MM.1S (cell line): ENCODE measurements at regions not wholly inside any gene's neighbourhood (a gene's known extent, or its start where the extent isn't known, plus 50 kb on each side); places are given as distances from the start of the nearest gene placed in this dataset.

ENCODE experiments used
- DNase-seq: peaks from one replicate; pipeline ENCODE4 v3.0.0-alpha.2; 2015
- H2AFZ ChIP-seq: fragments of 300-600 bp; sonication (generic); 2 replicates; pipeline ENCODE4 v1.6.0; 2016; ENCODE audit warnings: antibody characterized with exemption, low read length
- H3F3A ChIP-seq: fragments of 300-600 bp; sonication (generic); 2 replicates; pipeline ENCODE4 v1.6.1; 2016; ENCODE audit warnings: mild to moderate bottlenecking, antibody characterized with exemption, low read length, moderate library complexity, mixed read lengths; ENCODE audit not compliant: insufficient read depth
- H3K27ac ChIP-seq: fragments of 300-600 bp; sonication (generic); 2 replicates; pipeline ENCODE4 v1.5.1; 2016; ENCODE audit warnings: mild to moderate bottlenecking, low read length
- H3K27me3 ChIP-seq: fragments of 300-600 bp; sonication (generic); replicated peaks from 2 replicates; pipeline ENCODE4 v1.6.0; 2016; ENCODE audit warnings: low read length; ENCODE audit not compliant: insufficient read depth
- H3K36me3 ChIP-seq: fragments of 300-600 bp; sonication (generic); replicated peaks from 2 replicates; pipeline ENCODE4 v1.6.1; 2016; ENCODE audit warnings: mild to moderate bottlenecking, low read length, mixed read lengths; ENCODE audit not compliant: insufficient read depth
- H3K4me1 ChIP-seq: fragments of 300-600 bp; sonication (generic); 2 replicates; pipeline ENCODE4 v1.6.1; 2016; ENCODE audit warnings: low read length, mixed read lengths
- H3K4me2 ChIP-seq: fragments of 300-600 bp; sonication (generic); 2 replicates; pipeline ENCODE4 v1.6.0; 2016; ENCODE audit warnings: low read depth, low read length
- H3K4me3 ChIP-seq: fragments of 300-600 bp; sonication (generic); 2 replicates; pipeline ENCODE4 v1.5.1; 2016; ENCODE audit warnings: low read length, mixed read lengths
- H3K79me2 ChIP-seq: fragments of 300-600 bp; sonication (generic); 2 replicates; pipeline ENCODE4 v1.6.1; 2016; ENCODE audit warnings: mixed run types, low read length, mixed read lengths
- H3K9ac ChIP-seq: fragments of 300-600 bp; sonication (generic); 2 replicates; pipeline ENCODE4 v1.6.1; 2016; ENCODE audit warnings: low read length, mixed read lengths
- H3K9me2 ChIP-seq: fragments of 300-600 bp; sonication (generic); replicated peaks from 2 replicates; pipeline ENCODE4 v1.6.1; 2016; ENCODE audit warnings: mild to moderate bottlenecking, low read length, mixed read lengths; ENCODE audit not compliant: insufficient read depth
- H3K9me3 ChIP-seq: fragments of 300-600 bp; sonication (generic); replicated peaks from 2 replicates; pipeline ENCODE4 v1.6.1; 2016; ENCODE audit warnings: mild to moderate bottlenecking, low read length, mixed read lengths; ENCODE audit not compliant: insufficient read depth
- H4K20me1 ChIP-seq: fragments of 300-600 bp; sonication (generic); 2 replicates; pipeline ENCODE4 v1.6.1; 2016; ENCODE audit warnings: mild to moderate bottlenecking, low read length, moderate library complexity, mixed read lengths; ENCODE audit not compliant: insufficient read depth
- CTCF ChIP-seq: fragments of 300-600 bp; sonication (generic); IDR thresholded peaks from 2 replicates; pipeline ENCODE4 v1.5.1; 2016; ENCODE audit warnings: antibody characterized with exemption, low read length, mixed read lengths
- EZH2 ChIP-seq: fragments of 300-600 bp; sonication (generic); optimal IDR thresholded peaks from 2 replicates; pipeline ENCODE3; 2017; ENCODE audit warnings: low read depth, mild to moderate bottlenecking, antibody characterized with exemption, low read length, mixed read lengths
- EZH2phosphoT487 ChIP-seq: fragments of 300-600 bp; sonication (generic); IDR thresholded peaks from 2 replicates; pipeline ENCODE4 v1.6.1; 2018; ENCODE audit warnings: antibody characterized with exemption, low read length

DNA sequence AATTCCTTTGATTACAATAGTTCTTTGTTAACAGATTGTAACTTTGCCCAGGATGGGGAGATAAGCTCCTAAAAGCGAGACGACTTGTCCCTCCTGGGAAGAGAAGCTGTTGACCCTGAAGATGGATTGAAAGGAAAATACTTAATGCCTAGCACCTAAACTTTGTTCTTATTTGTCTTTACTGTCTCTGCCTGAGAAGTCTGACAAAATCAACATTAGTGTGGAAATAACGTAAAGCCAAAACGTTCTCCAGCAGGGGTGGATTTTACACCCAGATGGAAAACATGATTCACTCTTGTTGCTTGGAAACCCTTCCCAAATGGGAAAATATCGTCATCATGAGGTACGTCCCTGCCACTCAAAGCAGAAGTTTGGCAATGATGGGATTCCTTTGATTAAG lies 450.1 kb downstream of the SLC4A3 start:
- Histone ChIP-seq H3K9me2 (no peaks in the 10 kb centered on the region), H3K27me3 (no peaks in the 10 kb centered on the region), H2AFZ (no peak overlapping the region), H3K27ac (no peak overlapping the region), H3K9me3 (no peaks in the 10 kb centered on the region), H3K4me2 (no peak overlapping the region), H3K4me3 (no peak overlapping the region), H3K36me3 (no peaks in the 10 kb centered on the region), H3K4me1 (no peaks in the 10 kb centered on the region), H3F3A (no peaks in the 10 kb centered on the region), H3K9ac (no peak overlapping the region), H3K79me2 (no peaks in the 10 kb centered on the region), H4K20me1 (no peaks in the 10 kb centered on the region)
- DNase-seq: no peak
- TF ChIP-seq EZH2: no peak

DNA sequence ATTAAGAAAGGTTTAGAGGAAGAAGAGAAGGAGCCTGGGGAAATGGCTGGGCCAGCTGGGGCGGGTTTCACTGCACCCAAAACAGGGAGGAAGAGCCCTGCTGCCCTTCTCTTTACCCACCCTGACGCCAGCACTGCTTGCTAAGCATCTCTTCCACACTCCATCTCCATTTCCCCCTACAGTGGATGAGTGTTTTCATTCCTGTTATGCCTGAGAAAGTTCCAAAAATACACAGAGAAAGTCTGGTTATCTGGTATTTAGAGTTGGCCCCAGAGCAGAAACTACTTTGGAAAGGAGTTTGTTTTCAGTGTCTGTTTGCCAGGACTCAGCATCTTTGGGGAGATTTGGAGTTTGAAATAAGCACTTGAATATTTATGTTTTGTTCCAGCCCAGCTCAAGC lies 451.0 kb downstream of the SLC4A3 start:
- Histone ChIP-seq H2AFZ (no peak overlapping the region), H3K4me1 (no peaks in the 10 kb centered on the region), H3K27me3 (no peaks in the 10 kb centered on the region), H4K20me1 (no peaks in the 10 kb centered on the region), H3K36me3 (no peaks in the 10 kb centered on the region), H3K9ac (no peak overlapping the region), H3F3A (no peaks in the 10 kb centered on the region), H3K27ac (no peak overlapping the region), H3K9me3 (no peaks in the 10 kb centered on the region), H3K4me3 (no peak overlapping the region), H3K9me2 (no peaks in the 10 kb centered on the region), H3K79me2 (no peaks in the 10 kb centered on the region), H3K4me2 (no peak overlapping the region)
- TF ChIP-seq EZH2 (no peak), CTCF (no peak), EZH2phosphoT487 (no peak)
- no peak for DNase-seq

DNA sequence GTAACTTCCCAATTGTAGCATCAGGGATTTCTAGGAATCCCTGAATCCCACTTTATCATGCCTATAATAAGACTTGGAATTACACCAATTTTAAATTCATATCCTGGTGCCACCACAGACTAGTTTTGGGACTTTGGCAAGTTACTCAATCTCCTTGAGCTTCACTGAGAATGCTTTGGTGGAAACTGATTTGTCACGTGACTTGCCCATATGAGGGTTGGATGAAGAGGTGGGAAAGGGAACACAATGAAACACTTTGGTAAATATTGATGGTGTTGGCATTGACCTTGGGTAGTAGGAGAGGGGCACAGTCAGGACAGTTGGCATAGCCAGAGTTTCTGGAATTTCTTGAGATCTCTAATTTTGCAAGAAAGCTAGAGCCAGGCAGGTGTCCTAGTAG lies 452.2 kb downstream of the SLC4A3 start:
- Histone ChIP-seq H3F3A (no peaks in the 10 kb centered on the region), H3K9me3 (no peaks in the 10 kb centered on the region), H3K36me3 (no peaks in the 10 kb centered on the region), H3K4me2 (no peak overlapping the region), H3K27ac (no peak overlapping the region), H3K4me1 (no peaks in the 10 kb centered on the region), H4K20me1 (no peaks in the 10 kb centered on the region), H3K9ac (no peak overlapping the region), H3K9me2 (no peaks in the 10 kb centered on the region), H3K27me3 (no peaks in the 10 kb centered on the region), H3K79me2 (no peaks in the 10 kb centered on the region), H3K4me3 (no peak overlapping the region), H2AFZ (no peak overlapping the region)
- TF ChIP-seq EZH2phosphoT487 (no peak), CTCF (no peak), EZH2 (no peak)
- DNase-seq: no peak

DNA sequence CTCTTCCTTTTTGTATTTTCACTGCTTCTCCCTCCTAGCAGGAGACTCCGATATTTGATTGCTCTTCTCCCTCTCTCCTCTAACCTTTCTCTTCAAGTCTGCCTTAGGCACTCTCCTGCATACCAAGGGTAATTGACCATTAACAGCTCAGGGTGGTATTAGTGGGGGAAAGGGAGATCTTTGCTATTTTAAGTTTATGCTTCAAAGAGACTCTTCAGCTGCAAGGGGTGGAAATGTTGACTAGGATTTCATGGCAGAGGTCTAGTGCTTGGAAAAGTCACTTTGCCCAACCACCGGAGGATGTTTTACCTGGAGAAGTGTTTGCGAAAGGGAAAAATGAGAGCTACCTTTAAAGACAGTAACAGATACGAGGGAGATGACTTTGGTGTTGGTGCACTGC lies 453.7 kb downstream of the SLC4A3 start:
- Histone ChIP-seq H3K36me3 (no peaks in the 10 kb centered on the region), H3K9ac (no peak overlapping the region), H3K27ac (no peak overlapping the region), H3K9me2 (no peaks in the 10 kb centered on the region), H3K27me3 (no peaks in the 10 kb centered on the region), H3K4me3 (no peak overlapping the region), H3F3A (no peaks in the 10 kb centered on the region), H3K4me1 (no peaks in the 10 kb centered on the region), H2AFZ (no peak overlapping the region), H3K79me2 (no peaks in the 10 kb centered on the region), H3K9me3 (no peaks in the 10 kb centered on the region), H3K4me2 (no peak overlapping the region), H4K20me1 (no peaks in the 10 kb centered on the region)
- TF ChIP-seq EZH2 (no peak), CTCF (no peak), EZH2phosphoT487 (no peak)
- DNase-seq: no peak
